ENCODE measurements at regions not wholly inside any gene's neighbourhood (a gene's known extent, or its start where the extent isn't known, plus 50 kb on each side); places are given as distances from the start of the nearest gene placed in this dataset.

DNA sequence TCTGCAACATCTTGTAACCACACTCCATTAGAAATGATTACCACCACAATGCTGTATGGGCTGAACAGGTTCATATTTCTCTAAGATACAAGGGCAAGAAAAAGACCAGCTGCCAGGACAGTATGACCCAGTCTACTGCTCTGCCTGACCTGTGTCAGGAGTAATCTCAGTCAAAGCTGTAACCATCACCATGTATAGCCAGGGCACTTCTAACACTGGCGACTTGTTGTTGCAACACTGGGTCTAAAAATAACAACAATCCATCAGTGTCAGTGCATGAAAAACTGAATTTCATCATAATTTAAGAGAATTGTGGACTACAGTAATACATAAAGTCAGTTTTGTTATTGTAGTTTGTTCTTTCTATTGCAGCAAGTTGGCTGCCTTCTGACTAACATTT lies 738.6 kb upstream of the ADGRB3 start:
- TF ChIP-seq, protein P1, sequence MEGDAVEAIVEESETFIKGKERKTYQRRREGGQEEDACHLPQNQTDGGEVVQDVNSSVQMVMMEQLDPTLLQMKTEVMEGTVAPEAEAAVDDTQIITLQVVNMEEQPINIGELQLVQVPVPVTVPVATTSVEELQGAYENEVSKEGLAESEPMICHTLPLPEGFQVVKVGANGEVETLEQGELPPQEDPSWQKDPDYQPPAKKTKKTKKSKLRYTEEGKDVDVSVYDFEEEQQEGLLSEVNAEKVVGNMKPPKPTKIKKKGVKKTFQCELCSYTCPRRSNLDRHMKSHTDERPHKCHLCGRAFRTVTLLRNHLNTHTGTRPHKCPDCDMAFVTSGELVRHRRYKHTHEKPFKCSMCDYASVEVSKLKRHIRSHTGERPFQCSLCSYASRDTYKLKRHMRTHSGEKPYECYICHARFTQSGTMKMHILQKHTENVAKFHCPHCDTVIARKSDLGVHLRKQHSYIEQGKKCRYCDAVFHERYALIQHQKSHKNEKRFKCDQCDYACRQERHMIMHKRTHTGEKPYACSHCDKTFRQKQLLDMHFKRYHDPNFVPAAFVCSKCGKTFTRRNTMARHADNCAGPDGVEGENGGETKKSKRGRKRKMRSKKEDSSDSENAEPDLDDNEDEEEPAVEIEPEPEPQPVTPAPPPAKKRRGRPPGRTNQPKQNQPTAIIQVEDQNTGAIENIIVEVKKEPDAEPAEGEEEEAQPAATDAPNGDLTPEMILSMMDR (IDR thresholded peaks at IDR 0.05): no peak
- TF ChIP-seq POLR2AphosphoS5 (IDR thresholded peaks at IDR 0.05): no peak
